Naive thymus-derived CD4-positive, alpha-beta T cell (primary cell): ENCODE measurements at regions not wholly inside any gene's neighbourhood (a gene's known extent, or its start where the extent isn't known, plus 50 kb on each side); places are given as distances from the start of the nearest gene placed in this dataset.

Experiments
- ATAC-seq: fragments of 150-1000 bp; cut with Tn5 transposase; 2 replicates; pipeline ENCODE4 v1.10.0; 2021; ENCODE audit warnings: mild to moderate bottlenecking, moderate library complexity
- CTCF ChIA-PET: fragments of 350-600 bp; sonication (Branson Sonifier 250); formaldehyde crosslinking; loops from one replicate; lab custom pipeline; 2021; ENCODE audit warnings: antibody characterized with exemption; lab: Charles Lee
- POLR2A ChIA-PET: fragments of 350-600 bp; sonication (Branson Sonifier 250); formaldehyde crosslinking; loops from one replicate; lab custom pipeline; 2021; ENCODE audit warnings: antibody characterized with exemption, inconsistent platforms; lab: Charles Lee
- DNase-seq, 9 donors: peaks; one replicate each; pipeline versions ENCODE4 v3.0.0 to v3.0.0-alpha.2; 2020 to 2022; ENCODE audit warnings: mixed read lengths in 1 of 9
- H3K27ac ChIP-seq: one replicate; pipeline ENCODE4 v1.7.0; 2013; ENCODE audit warnings: mild to moderate bottlenecking, low read depth, low read length, moderate library complexity
- H3K27me3 ChIP-seq, 2 donors: one replicate each; pipeline ENCODE4 v1.7.0; 2013; ENCODE audit warnings: low read length in 2 of 2, mild to moderate bottlenecking in 2 of 2, moderate library complexity in 2 of 2; ENCODE audit not compliant: control insufficient read depth in 2 of 2, insufficient read depth in 2 of 2
- H3K36me3 ChIP-seq, 3 experiments: 1 replicate in 2 of 3; 2 replicates in 1 of 3; pipeline ENCODE4 v1.7.0; 2013; ENCODE audit warnings: low read length in 3 of 3, mild to moderate bottlenecking in 3 of 3, moderate library complexity in 1 of 3; ENCODE audit not compliant: insufficient read depth in 3 of 3, control insufficient read depth in 2 of 3
- H3K4me1 ChIP-seq, 2 donors: one replicate each; pipeline ENCODE4 v1.7.0; 2013; ENCODE audit warnings: low read length in 2 of 2, mild to moderate bottlenecking in 2 of 2, moderate library complexity in 1 of 2; ENCODE audit not compliant: control insufficient read depth in 2 of 2, insufficient read depth in 2 of 2
- H3K4me3 ChIP-seq: 2 replicates; pipeline ENCODE4 v1.7.0; 2013; ENCODE audit warnings: mild to moderate bottlenecking, low read length
- H3K9me3 ChIP-seq, 3 experiments: 1 replicate in 2 of 3; 2 replicates in 1 of 3; pipeline ENCODE4 v1.7.0; 2013; ENCODE audit warnings: low read length in 3 of 3; ENCODE audit not compliant: control insufficient read depth in 2 of 3
- H3K27ac Mint-ChIP-seq, 9 donors: one replicate each; pipeline ENCODE4 v1.8.0; 2020 to 2022; ENCODE audit warnings: mixed read lengths in 9 of 9, mild to moderate bottlenecking in 8 of 9, moderate library complexity in 5 of 9, inconsistent platforms in 2 of 9
- H3K27me3 Mint-ChIP-seq, 5 donors: one replicate each; pipeline ENCODE4 v1.8.0; 2021 to 2022; ENCODE audit warnings: mixed read lengths in 5 of 5, mild to moderate bottlenecking in 1 of 5
- H3K36me3 Mint-ChIP-seq, 5 donors: one replicate each; pipeline ENCODE4 v1.8.0; 2020 to 2022; ENCODE audit warnings: mixed read lengths in 5 of 5, mild to moderate bottlenecking in 3 of 5, inconsistent platforms in 1 of 5
- H3K4me1 Mint-ChIP-seq, 7 donors: one replicate each; pipeline ENCODE4 v1.8.0; 2020 to 2022; ENCODE audit warnings: mixed read lengths in 7 of 7, mild to moderate bottlenecking in 3 of 7, inconsistent platforms in 1 of 7
- H3K4me3 Mint-ChIP-seq, 10 donors: one replicate each; pipeline ENCODE4 v1.8.0; 2020 to 2022; ENCODE audit warnings: mild to moderate bottlenecking in 10 of 10, mixed read lengths in 10 of 10, moderate library complexity in 6 of 10, inconsistent platforms in 2 of 10
- H3K9me3 Mint-ChIP-seq, 11 donors: one replicate each; pipeline ENCODE4 v1.8.0; 2020 to 2022; ENCODE audit warnings: mixed read lengths in 11 of 11, mild to moderate bottlenecking in 4 of 11, inconsistent platforms in 1 of 11, moderate library complexity in 1 of 11
- intact Hi-C, 2 donors: fragments of 100-400 bp; cut with micrococcal nuclease; formaldehyde crosslinking; loops; one replicate each; pipeline ENCODE4 v1.15.1; 2023

DNA sequence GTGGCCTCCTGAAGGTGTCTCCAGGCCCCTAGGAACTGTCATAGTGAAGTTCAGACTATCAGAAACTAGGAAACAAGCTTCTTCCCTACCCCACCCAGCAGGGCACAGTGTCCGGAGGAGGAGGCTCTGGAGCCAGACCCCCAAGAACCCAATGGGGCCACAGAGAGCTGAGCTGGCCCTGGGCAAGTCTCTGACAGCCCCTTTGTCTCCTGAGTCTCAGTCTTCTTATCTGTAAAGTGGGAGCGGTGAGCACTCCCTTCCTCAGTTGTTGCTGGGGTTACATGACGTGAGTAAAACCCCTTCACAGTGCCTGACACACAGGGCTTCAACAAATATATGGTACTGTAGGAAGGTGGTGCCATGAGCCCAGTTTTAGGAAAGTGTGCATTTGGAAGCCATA lies 675.8 kb downstream of the MATN1 start:
- DNase-seq (no peak), ATAC-seq (no peak)
- Mint-ChIP-seq H3K36me3 (no peaks in the 10 kb centered on the region), H3K27ac (no peak overlapping the region), H3K9me3 (peaks cover 0 to 9% (median 2%) of the 10 kb centered on the region in 11 donors), H3K27me3 (peaks cover 0 to 42% (median 10%) of the 10 kb centered on the region in 5 donors), H3K4me3 (no peak overlapping the region), H3K4me1 (peaks cover 0 to 6% (median 0%) of the 10 kb centered on the region in 7 donors)
- no peak overlapping the region for H3K27ac ChIP-seq
- no peak overlapping the region for H3K4me3 ChIP-seq
- POLR2A ChIA-PET = no interaction called here
- intact Hi-C loops = no loop called here
- CTCF ChIA-PET = no interaction called here
- peaks cover 0 to 7% of the 10 kb centered on the region in 2 donors for H3K4me1 ChIP-seq
- H3K27me3 ChIP-seq = no peaks in the 10 kb centered on the region
- H3K9me3 ChIP-seq = peaks cover 0 to 7% (median 0%) of the 10 kb centered on the region in 3 experiments
- H3K36me3 ChIP-seq = no peaks in the 10 kb centered on the region

GRCh38 chr1:30046751-30047150 lies 676.6 kb downstream of the MATN1 start:
- DNase-seq = no peak
- no peak for ATAC-seq
- H3K4me1 Mint-ChIP-seq = peaks cover 0 to 6% (median 0%) of the 10 kb centered on the region in 7 donors
- H3K36me3 Mint-ChIP-seq = no peaks in the 10 kb centered on the region
- no peak overlapping the region for H3K4me3 Mint-ChIP-seq
- Histone ChIP-seq H3K27me3 (no peaks in the 10 kb centered on the region), H3K27ac (no peak overlapping the region), H3K4me3 (no peak overlapping the region), H3K9me3 (peaks cover 0 to 10% (median 0%) of the 10 kb centered on the region in 3 experiments), H3K36me3 (no peaks in the 10 kb centered on the region), H3K4me1 (peaks cover 0 to 7% of the 10 kb centered on the region in 2 donors)
- POLR2A ChIA-PET = no interaction called here
- H3K27me3 Mint-ChIP-seq = peaks cover 0 to 35% (median 10%) of the 10 kb centered on the region in 5 donors
- peaks cover 0 to 9% (median 2%) of the 10 kb centered on the region in 11 donors for H3K9me3 Mint-ChIP-seq
- H3K27ac Mint-ChIP-seq = no peak overlapping the region
- CTCF ChIA-PET = no interaction called here
- intact Hi-C loops = no loop called here

DNA sequence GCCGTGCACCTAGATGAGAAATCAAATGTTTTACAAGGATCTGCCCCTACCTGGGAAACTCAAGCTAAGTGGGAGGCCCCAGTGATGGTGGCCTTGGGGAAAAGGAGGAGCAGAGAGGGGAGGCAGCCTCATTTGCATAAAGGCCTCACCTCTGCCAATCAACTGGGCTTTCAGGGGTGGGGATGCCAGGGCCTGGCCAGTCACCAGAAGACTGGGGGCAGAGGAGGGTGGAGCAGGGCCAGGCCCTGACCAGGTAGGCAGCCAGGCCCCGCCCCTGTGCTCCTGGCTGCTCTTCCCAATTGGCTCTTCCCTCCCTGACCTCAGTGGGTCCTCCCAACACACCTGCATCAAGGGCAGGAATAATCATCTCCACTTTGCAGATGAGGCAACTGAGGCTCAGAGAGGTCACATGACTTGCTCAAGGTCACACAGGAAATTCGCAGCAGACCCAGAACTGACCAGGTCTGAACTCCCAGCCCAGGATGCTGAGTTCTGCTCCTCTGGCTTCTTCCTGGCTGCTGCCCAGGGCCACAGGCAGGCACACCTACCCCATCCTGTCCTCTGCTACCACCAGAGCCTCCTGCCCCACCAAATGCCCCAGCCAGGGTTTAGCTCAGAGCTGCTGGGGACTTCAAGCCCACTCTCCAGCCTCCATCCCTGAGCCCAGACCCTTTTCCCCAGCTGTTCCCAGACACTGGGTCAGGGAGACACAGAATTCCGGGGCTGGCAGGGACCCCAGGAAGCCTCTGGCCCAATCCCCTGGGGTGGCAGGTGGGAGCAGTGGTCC lies 677.9 kb downstream of the MATN1 start:
- no peaks in the 10 kb centered on the region for H3K27me3 ChIP-seq
- peaks cover 0 to 6% (median 0%) of the 10 kb centered on the region in 7 donors for H3K4me1 Mint-ChIP-seq
- no peak for DNase-seq
- peaks cover 0 to 10% (median 0%) of the 10 kb centered on the region in 3 experiments for H3K9me3 ChIP-seq
- ChIA-PET CTCF (no interaction called here), POLR2A (no interaction called here)
- no peak overlapping the region for H3K27ac ChIP-seq
- no peak for ATAC-seq
- H3K27ac Mint-ChIP-seq = no peak overlapping the region
- H3K9me3 Mint-ChIP-seq = peaks cover 0 to 13% (median 3%) of the 10 kb centered on the region in 11 donors
- intact Hi-C loops = no loop called here
- H3K4me3 Mint-ChIP-seq = no peak overlapping the region
- no peaks in the 10 kb centered on the region for H3K36me3 Mint-ChIP-seq
- no peak overlapping the region for H3K4me3 ChIP-seq
- peaks cover 0 to 7% of the 10 kb centered on the region in 2 donors for H3K4me1 ChIP-seq
- H3K27me3 Mint-ChIP-seq = peaks cover 0 to 30% (median 2%) of the 10 kb centered on the region in 5 donors
- H3K36me3 ChIP-seq = no peaks in the 10 kb centered on the region

- intact Hi-C loops = no loop called here
- DNase-seq = no peak
- no peaks in the 10 kb centered on the region for H3K36me3 ChIP-seq
- no peaks in the 10 kb centered on the region for H3K27me3 ChIP-seq
- no peak overlapping the region for H3K4me3 ChIP-seq
- Mint-ChIP-seq H3K36me3 (peaks cover 0 to 1% (median 0%) of the 10 kb centered on the region in 5 donors), H3K27ac (no peak overlapping the region), H3K4me1 (peaks cover 0 to 6% (median 0%) of the 10 kb centered on the region in 7 donors), H3K27me3 (peaks cover 0 to 34% (median 5%) of the 10 kb centered on the region in 5 donors), H3K4me3 (no peak overlapping the region), H3K9me3 (peaks cover 0 to 13% (median 3%) of the 10 kb centered on the region in 11 donors)
- ATAC-seq = no peak
- peaks cover 0 to 10% (median 0%) of the 10 kb centered on the region in 3 experiments for H3K9me3 ChIP-seq
- peaks cover 0 to 7% of the 10 kb centered on the region in 2 donors for H3K4me1 ChIP-seq
- H3K27ac ChIP-seq = no peak overlapping the region
- ChIA-PET CTCF (no interaction called here), POLR2A (no interaction called here)
Observed at GRCh38 chr1:30044656-30045144, 678.7 kb downstream of the MATN1 start.

DNA sequence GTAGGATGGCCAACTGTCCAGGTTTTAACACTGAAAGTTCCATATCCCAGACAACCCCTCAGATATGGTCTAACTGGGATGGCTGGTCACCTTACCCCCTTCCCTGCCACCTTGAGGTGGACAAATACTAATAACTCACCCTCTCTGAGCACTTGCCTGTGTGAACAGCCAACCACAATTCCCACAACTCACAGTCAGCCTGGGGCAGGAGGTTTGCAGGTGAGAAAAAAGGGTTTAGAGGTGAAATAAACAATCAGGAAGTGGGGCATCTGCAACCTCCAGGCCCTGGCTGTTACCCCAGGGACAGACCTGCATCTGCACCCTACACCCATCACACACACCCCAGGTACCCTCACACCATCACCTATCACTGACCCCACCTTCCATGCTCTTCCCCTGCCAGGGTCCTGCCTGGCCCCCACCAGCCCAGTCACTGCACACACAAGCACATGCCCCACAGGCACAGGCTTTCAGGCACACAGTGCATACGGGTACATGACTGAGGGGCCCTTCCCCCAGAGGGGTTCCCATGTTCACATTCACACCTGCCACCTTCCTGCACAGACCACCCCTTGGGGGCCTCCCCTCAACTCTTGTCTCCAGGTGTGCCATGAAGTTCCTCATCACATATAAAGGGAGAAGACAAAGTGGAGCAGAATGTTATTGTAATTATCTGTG lies 679.5 kb downstream of the MATN1 start:
- DNase-seq (no peak), ATAC-seq (peak; percentile 37)
- intact Hi-C loops = no loop called here
- Mint-ChIP-seq H3K27ac (no peak overlapping the region), H3K4me1 (peaks cover 0 to 6% (median 0%) of the 10 kb centered on the region in 7 donors), H3K4me3 (peak overlapping the region in 1 of 10 donors; percentile 30), H3K9me3 (peaks cover 0 to 13% (median 3%) of the 10 kb centered on the region in 11 donors), H3K27me3 (peaks cover 0 to 37% (median 9%) of the 10 kb centered on the region in 5 donors), H3K36me3 (peaks cover 0 to 4% (median 0%) of the 10 kb centered on the region in 5 donors)
- Histone ChIP-seq H3K36me3 (no peaks in the 10 kb centered on the region), H3K27me3 (no peaks in the 10 kb centered on the region), H3K4me1 (peaks cover 0 to 7% of the 10 kb centered on the region in 2 donors), H3K4me3 (no peak overlapping the region), H3K9me3 (peaks cover 0 to 10% (median 0%) of the 10 kb centered on the region in 3 experiments), H3K27ac (no peak overlapping the region)
- POLR2A ChIA-PET = no interaction called here
- CTCF ChIA-PET = no interaction called here

DNA sequence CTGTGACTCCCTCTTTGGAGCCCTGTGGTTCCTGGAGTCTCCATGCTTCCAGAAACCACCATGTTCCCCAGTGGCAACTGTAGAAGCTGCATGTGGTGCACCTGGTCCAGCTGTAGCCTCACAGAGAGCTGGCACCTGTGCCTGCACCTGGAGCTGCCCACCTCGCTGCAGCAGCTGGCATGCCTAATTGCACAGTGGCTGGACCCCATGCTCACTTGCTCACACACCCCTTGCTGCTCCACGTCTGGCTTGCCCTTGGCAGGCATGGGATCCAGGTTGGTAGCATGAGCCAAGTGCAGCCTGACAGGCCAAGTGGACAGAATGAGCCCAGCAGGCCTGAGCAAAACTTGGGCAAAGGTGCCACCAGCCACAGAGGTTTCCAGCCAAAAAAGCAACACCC lies 680.1 kb downstream of the MATN1 start:
- Histone ChIP-seq H3K27ac (no peak overlapping the region), H3K9me3 (peaks cover 0 to 10% (median 0%) of the 10 kb centered on the region in 3 experiments), H3K27me3 (no peaks in the 10 kb centered on the region), H3K36me3 (no peaks in the 10 kb centered on the region), H3K4me1 (peaks cover 0 to 7% of the 10 kb centered on the region in 2 donors), H3K4me3 (no peak overlapping the region)
- Mint-ChIP-seq H3K9me3 (peaks cover 0 to 13% (median 3%) of the 10 kb centered on the region in 11 donors), H3K4me3 (no peak overlapping the region), H3K27ac (no peak overlapping the region), H3K36me3 (peaks cover 0 to 4% (median 0%) of the 10 kb centered on the region in 5 donors), H3K4me1 (peaks cover 0 to 6% (median 0%) of the 10 kb centered on the region in 7 donors), H3K27me3 (peaks cover 0 to 36% (median 14%) of the 10 kb centered on the region in 5 donors)
- ATAC-seq = no peak
- intact Hi-C loops = no loop called here
- no peak for DNase-seq
- ChIA-PET POLR2A (no interaction called here), CTCF (no interaction called here)
